ENCODE measurements at regions not wholly inside any gene's neighbourhood (a gene's known extent, or its start where the extent isn't known, plus 50 kb on each side); places are given as distances from the start of the nearest gene placed in this dataset.
A peak's percentile ranks its signal among the peaks of the same experiment; 100 is the strongest.

GRCh38 chrX:40156470-40157227, 58.9 kb upstream of the BCOR start:
- Histone ChIP-seq H3K4me1 (ENCODE audit: control insufficient read depth, insufficient read depth, low read length) (no peaks in the 10 kb centered on the region), H3K27me3 (ENCODE audit: control insufficient read depth, insufficient read depth, low read length, poor library complexity, severe bottlenecking) (peaks cover 23% of the 10 kb centered on the region), H3K4me3 (ENCODE audit: low read length) (no peak overlapping the region), H3K27ac (ENCODE audit: low read depth, low read length) (no peak overlapping the region), H3K36me3 (ENCODE audit: control insufficient read depth, insufficient read depth, low read length) (no peaks in the 10 kb centered on the region), H3K9ac (ENCODE audit: extremely low read depth, low read length, poor library complexity, severe bottlenecking) (no peak overlapping the region), H3K9me3 (ENCODE audit: control insufficient read depth, low read length) (no peaks in the 10 kb centered on the region)
- Mint-ChIP-seq H3K27ac (peak overlapping the region; percentile 58), H3K27me3 (ENCODE audit: insufficient read depth) (peaks cover 54% of the 10 kb centered on the region), H3K4me3 (peak overlapping the region; percentile 66), H3K9me3 (peaks cover 15% of the 10 kb centered on the region), H3K36me3 (ENCODE audit: low read depth) (no peaks in the 10 kb centered on the region), H3K4me1 (peaks cover 17% of the 10 kb centered on the region)
- 20 to 30% methylated on average over 3 to 41 of the region's 41 CpGs for WGBS, 2 experiments (ENCODE audit: insufficient coverage in 1 of 2, insufficient read length in 1 of 2)
- TF ChIP-seq CTCF (conservative IDR thresholded peaks at IDR 0.05): no peak
- DNase-seq: peak; percentile 85

GRCh38 chrX:40155589-40156469, 58.1 kb upstream of the BCOR start:
- H3K27ac ChIP-seq (ENCODE audit: low read depth, low read length): peak overlapping the region; percentile 81
- TF ChIP-seq CTCF (conservative IDR thresholded peaks at IDR 0.05): no peak
- H3K27me3 Mint-ChIP-seq (ENCODE audit: insufficient read depth): peaks cover 60% of the 10 kb centered on the region
- H3K4me3 Mint-ChIP-seq: peak overlapping the region; percentile 66
- 4 to 33% methylated on average over 3 to 56 of the region's 73 CpGs for WGBS, 2 experiments (ENCODE audit: insufficient coverage in 1 of 2, insufficient read length in 1 of 2)
- peak; percentile 84 for DNase-seq
- H3K9ac ChIP-seq (ENCODE audit: extremely low read depth, low read length, poor library complexity, severe bottlenecking): no peak overlapping the region
- H3K36me3 ChIP-seq (ENCODE audit: control insufficient read depth, insufficient read depth, low read length): no peaks in the 10 kb centered on the region
- peaks cover 15% of the 10 kb centered on the region for H3K9me3 Mint-ChIP-seq
- H3K27me3 ChIP-seq (ENCODE audit: control insufficient read depth, insufficient read depth, low read length, poor library complexity, severe bottlenecking): peaks cover 30% of the 10 kb centered on the region
- H3K4me3 ChIP-seq (ENCODE audit: low read length): peak overlapping the region; percentile 76
- no peaks in the 10 kb centered on the region for H3K36me3 Mint-ChIP-seq (ENCODE audit: low read depth)
- H3K4me1 Mint-ChIP-seq: peaks cover 17% of the 10 kb centered on the region
- no peaks in the 10 kb centered on the region for H3K9me3 ChIP-seq (ENCODE audit: control insufficient read depth, low read length)
- no peaks in the 10 kb centered on the region for H3K4me1 ChIP-seq (ENCODE audit: control insufficient read depth, insufficient read depth, low read length)
- no peak overlapping the region for H3K27ac Mint-ChIP-seq

- no peak overlapping the region for H3K9ac ChIP-seq (ENCODE audit: extremely low read depth, low read length, poor library complexity, severe bottlenecking)
- no peaks in the 10 kb centered on the region for H3K36me3 ChIP-seq (ENCODE audit: control insufficient read depth, insufficient read depth, low read length)
- peaks cover 65% of the 10 kb centered on the region for H3K27me3 Mint-ChIP-seq (ENCODE audit: insufficient read depth)
- no peak for TF ChIP-seq CTCF (conservative IDR thresholded peaks at IDR 0.05)
- peak overlapping the region; percentile 89 for H3K27ac Mint-ChIP-seq
- H3K4me3 Mint-ChIP-seq: peak overlapping the region; percentile 66
- 0% methylated on average over 36 of the region's 72 CpGs; no CpG with 5 or more reads in 1 of the 2 experiments for WGBS, 2 experiments (ENCODE audit: insufficient coverage in 1 of 2, insufficient read length in 1 of 2)
- peak overlapping the region; percentile 90 for H3K27ac ChIP-seq (ENCODE audit: low read depth, low read length)
- H3K9me3 ChIP-seq (ENCODE audit: control insufficient read depth, low read length): no peaks in the 10 kb centered on the region
- peak overlapping the region; percentile 76 for H3K4me3 ChIP-seq (ENCODE audit: low read length)
- H3K4me1 Mint-ChIP-seq: peaks cover 21% of the 10 kb centered on the region
- no peaks in the 10 kb centered on the region for H3K4me1 ChIP-seq (ENCODE audit: control insufficient read depth, insufficient read depth, low read length)
- peaks cover 38% of the 10 kb centered on the region for H3K27me3 ChIP-seq (ENCODE audit: control insufficient read depth, insufficient read depth, low read length, poor library complexity, severe bottlenecking)
- no peaks in the 10 kb centered on the region for H3K36me3 Mint-ChIP-seq (ENCODE audit: low read depth)
- H3K9me3 Mint-ChIP-seq: peaks cover 15% of the 10 kb centered on the region
- DNase-seq: peak; percentile 89
Measured at GRCh38 chrX:40154853-40155588, 57.3 kb upstream of the BCOR start.

Data from endodermal cell (in vitro differentiated cells).